SK-N-SH (cell line): ENCODE measurements at regions not wholly inside any gene's neighbourhood (a gene's known extent, or its start where the extent isn't known, plus 50 kb on each side); places are given as distances from the start of the nearest gene placed in this dataset.

Experiments
- CTCF ChIA-PET: fragments of 300-600, 350-600 bp; formaldehyde crosslinking; extraction: SDS; loops from one replicate; lab custom pipeline; 2021; lab: Yijun Ruan, JAX
- POLR2A ChIA-PET: fragments of 350-600 bp; sonication (Branson Sonifier 250); formaldehyde crosslinking; extraction: SDS; loops from one replicate; lab custom pipeline; 2020; ENCODE audit warnings: antibody characterized with exemption, inconsistent platforms; lab: Yijun Ruan, JAX
- DNase-seq: peaks from one replicate; pipeline ENCODE4 v3.0.0; 2012
- H2AFZ ChIP-seq: fragments of 200-600 bp; sonication (generic); 2 replicates; pipeline ENCODE4 v1.8.1; 2016; ENCODE audit warnings: antibody characterized with exemption, mild to moderate bottlenecking, low read depth
- H3F3A ChIP-seq: fragments of 200-600 bp; sonication (generic); replicated peaks from 2 replicates; pipeline ENCODE3; 2016; ENCODE audit warnings: antibody characterized with exemption, mild to moderate bottlenecking; ENCODE audit not compliant: insufficient read depth
- H3K27ac ChIP-seq, 2 experiments: fragments of 200-500 bp in 1 of 2; fragments of 200-600 bp in 1 of 2; sonication (Bioruptor generic) in 1 of 2; sonication (generic), shearing (Covaris generic) in 1 of 2; 2 replicates each; pipeline versions ENCODE4 v1.5.1 to v1.6.1; 2014 to 2016; ENCODE audit warnings: low read depth in 2 of 2, inconsistent platforms in 1 of 2, low read length in 1 of 2, mild to moderate bottlenecking in 1 of 2, mixed read lengths in 1 of 2
- H3K27me3 ChIP-seq: fragments of 200-600 bp; sonication (generic), shearing (Covaris generic); 2 replicates; pipeline ENCODE4 v1.6.1; 2016; ENCODE audit warnings: mixed run types; ENCODE audit not compliant: insufficient read depth
- H3K36me3 ChIP-seq, 2 experiments: fragments of 200-500 bp in 1 of 2; fragments of 200-600 bp in 1 of 2; sonication (Bioruptor generic) in 1 of 2; sonication (generic) in 1 of 2; replicated peaks in 1 of 2; 2 replicates each; pipeline versions ENCODE3 to v1.5.1; 2014 to 2016; ENCODE audit warnings: low read length in 1 of 2, mild to moderate bottlenecking in 1 of 2; ENCODE audit not compliant: insufficient read depth in 2 of 2, control insufficient read depth in 1 of 2
- H3K4me1 ChIP-seq, 2 experiments: fragments of 200-500 bp in 1 of 2; fragments of 200-600 bp in 1 of 2; sonication (Bioruptor generic) in 1 of 2; sonication (generic), shearing (Covaris generic) in 1 of 2; 2 replicates each; pipeline versions ENCODE4 v1.5.1 to v1.6.1; 2014 to 2016; ENCODE audit warnings: low read depth in 1 of 2, low read length in 1 of 2, mixed run types in 1 of 2; ENCODE audit not compliant: insufficient read depth in 2 of 2, control insufficient read depth in 1 of 2
- H3K4me2 ChIP-seq: fragments of 200-600 bp; sonication (generic), shearing (Covaris generic); 2 replicates; pipeline ENCODE4 v1.6.1; 2017; ENCODE audit warnings: mixed run types
- H3K4me3 ChIP-seq, 2 experiments: fragments of 200-500 bp in 1 of 2; fragments of 200-600 bp in 1 of 2; sonication (Bioruptor generic) in 1 of 2; sonication (generic), shearing (Covaris generic) in 1 of 2; 2 replicates each; pipeline versions ENCODE4 v1.5.1 to v1.8.1; 2014 to 2016; ENCODE audit warnings: low read depth in 2 of 2, inconsistent platforms in 1 of 2, low read length in 1 of 2, mild to moderate bottlenecking in 1 of 2, mixed read lengths in 1 of 2, moderate library complexity in 1 of 2
- H3K79me2 ChIP-seq: fragments of 200-600 bp; sonication (generic); 2 replicates; pipeline ENCODE4 v1.8.1; 2017; ENCODE audit warnings: mild to moderate bottlenecking; ENCODE audit not compliant: insufficient read depth
- H3K9ac ChIP-seq: fragments of 200-600 bp; sonication (generic); 2 replicates; pipeline ENCODE4 v1.6.1; 2017; ENCODE audit warnings: mixed run types
- H3K9me2 ChIP-seq: fragments of 200-600 bp; sonication (generic); 2 replicates; pipeline ENCODE4 v1.6.1; 2017; ENCODE audit warnings: mixed run types
- H3K9me3 ChIP-seq: fragments of 200-600 bp; sonication (generic); 2 replicates; pipeline ENCODE4 v1.6.1; 2017; ENCODE audit warnings: mixed run types, mild to moderate bottlenecking, moderate library complexity
- H4K20me1 ChIP-seq: fragments of 200-600 bp; sonication (generic); 2 replicates; pipeline ENCODE4 v1.6.1; 2017; ENCODE audit warnings: mild to moderate bottlenecking, mixed run types; ENCODE audit not compliant: insufficient read depth
- EP300 ChIP-seq, 2 experiments: IDR thresholded peaks; 2 replicates each; pipeline versions ENCODE4 v1.4.0 to v1.6.1; 2012; ENCODE audit warnings: borderline replicate concordance in 1 of 2, low read depth in 1 of 2, low read length in 1 of 2
- GATA2 ChIP-seq: sonication (generic); formaldehyde crosslinking; IDR thresholded peaks from 2 replicates; pipeline ENCODE4 v1.5.0; 2020; ENCODE audit warnings: mild to moderate bottlenecking, missing genetic modification reagents
- MXI1 ChIP-seq: IDR thresholded peaks from 2 replicates; pipeline ENCODE4 v1.6.1; 2012; ENCODE audit warnings: mild to moderate bottlenecking, low read depth, low read length, improper control_type of control experiment
- NRF1 ChIP-seq: IDR thresholded peaks from 2 replicates; pipeline ENCODE4 v1.6.1; 2012; ENCODE audit warnings: low read depth, mild to moderate bottlenecking, low read length
- RAD21 ChIP-seq: IDR thresholded peaks from 2 replicates; pipeline ENCODE4 v1.6.1; 2012; ENCODE audit warnings: mild to moderate bottlenecking, low read length
- RCOR1 ChIP-seq: fragments of 150-350 bp; IDR thresholded peaks from 2 replicates; pipeline ENCODE4 v1.6.1; 2017; ENCODE audit warnings: antibody characterized with exemption, low read length
- RXRA ChIP-seq: IDR thresholded peaks from 2 replicates; pipeline ENCODE4 v1.4.0; 2012; ENCODE audit warnings: low read depth, mild to moderate bottlenecking, borderline replicate concordance
- SIN3A ChIP-seq: IDR thresholded peaks from 2 replicates; pipeline ENCODE4 v1.6.1; 2012; ENCODE audit warnings: low read depth, mild to moderate bottlenecking, low read length, moderate library complexity, borderline replicate concordance
- TEAD4 ChIP-seq: IDR thresholded peaks from 2 replicates; pipeline ENCODE4 v1.4.0; 2012; ENCODE audit warnings: mild to moderate bottlenecking, borderline replicate concordance; ENCODE audit not compliant: insufficient read depth
- WGBS: methylation state at CpG from one replicate; pipeline ENCODE4 v1.1.6; 2017; ENCODE audit warnings: low lambda C conversion rate; 5-methylcytosine and 5-hydroxymethylcytosine counted together
- TF ChIP-seq, protein P1 (sequence below): fragments of 150-350 bp; IDR thresholded peaks from 2 replicates; pipeline ENCODE4 v1.6.1; 2017; ENCODE audit warnings: antibody characterized with exemption, low read length, low read depth, borderline replicate concordance
- TF ChIP-seq, protein P2 (sequence below): IDR thresholded peaks from 2 replicates; pipeline ENCODE4 v1.6.1; 2012; ENCODE audit warnings: mild to moderate bottlenecking, low read depth, low read length, moderate library complexity
- TF ChIP-seq, protein P3 (sequence below): IDR thresholded peaks from 2 replicates; pipeline ENCODE4 v1.4.0; 2012; ENCODE audit warnings: low read depth, borderline replicate concordance

DNA sequence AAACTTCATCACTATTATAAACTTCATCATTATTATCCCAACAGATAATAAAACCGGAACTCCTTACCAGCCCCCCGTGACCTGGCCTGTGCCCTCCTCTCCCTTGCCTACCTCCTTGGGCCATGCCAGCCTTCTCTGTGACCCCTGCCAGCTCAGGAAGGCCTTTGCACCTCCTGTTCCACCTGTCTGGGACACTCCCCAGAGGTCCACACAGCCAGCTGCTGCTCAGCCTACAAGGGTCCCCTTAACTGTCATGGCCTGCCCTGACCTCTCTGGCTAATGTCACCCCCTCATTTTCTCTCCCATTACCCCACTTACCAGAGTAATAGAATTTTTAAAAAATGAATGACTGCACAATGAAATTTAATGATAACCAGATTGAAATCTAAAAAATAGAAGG is 121.0 kb downstream of the NCOR2 start:
- Histone ChIP-seq H4K20me1 (peaks cover 3% of the 10 kb centered on the region; the same call in 1 of the 2 replicates), H3K27ac (no peak overlapping the region), H3K9ac (no peak overlapping the region), H3K27me3 (no peaks in the 10 kb centered on the region), H2AFZ (no peak overlapping the region), H3K36me3 (peaks cover 12 to 31% of the 10 kb centered on the region in 2 experiments), H3K4me3 (no peak overlapping the region), H3K9me2 (no peaks in the 10 kb centered on the region), H3F3A (peaks cover 13% of the 10 kb centered on the region), H3K79me2 (peaks cover 57% of the 10 kb centered on the region), H3K9me3 (no peaks in the 10 kb centered on the region), H3K4me2 (no peak overlapping the region), H3K4me1 (peaks cover 0 to 8% of the 10 kb centered on the region in 2 experiments; a peak in 2 of 4 replicates)
- whole genome bisulfite sequencing, result 91% methylated on average over 2 of the region's 2 CpGs
- TF ChIP-seq NRF1, result no peak
- TF ChIP-seq, protein P1, sequence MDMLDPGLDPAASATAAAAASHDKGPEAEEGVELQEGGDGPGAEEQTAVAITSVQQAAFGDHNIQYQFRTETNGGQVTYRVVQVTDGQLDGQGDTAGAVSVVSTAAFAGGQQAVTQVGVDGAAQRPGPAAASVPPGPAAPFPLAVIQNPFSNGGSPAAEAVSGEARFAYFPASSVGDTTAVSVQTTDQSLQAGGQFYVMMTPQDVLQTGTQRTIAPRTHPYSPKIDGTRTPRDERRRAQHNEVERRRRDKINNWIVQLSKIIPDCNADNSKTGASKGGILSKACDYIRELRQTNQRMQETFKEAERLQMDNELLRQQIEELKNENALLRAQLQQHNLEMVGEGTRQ, result no peak
- TF ChIP-seq, protein P2, sequence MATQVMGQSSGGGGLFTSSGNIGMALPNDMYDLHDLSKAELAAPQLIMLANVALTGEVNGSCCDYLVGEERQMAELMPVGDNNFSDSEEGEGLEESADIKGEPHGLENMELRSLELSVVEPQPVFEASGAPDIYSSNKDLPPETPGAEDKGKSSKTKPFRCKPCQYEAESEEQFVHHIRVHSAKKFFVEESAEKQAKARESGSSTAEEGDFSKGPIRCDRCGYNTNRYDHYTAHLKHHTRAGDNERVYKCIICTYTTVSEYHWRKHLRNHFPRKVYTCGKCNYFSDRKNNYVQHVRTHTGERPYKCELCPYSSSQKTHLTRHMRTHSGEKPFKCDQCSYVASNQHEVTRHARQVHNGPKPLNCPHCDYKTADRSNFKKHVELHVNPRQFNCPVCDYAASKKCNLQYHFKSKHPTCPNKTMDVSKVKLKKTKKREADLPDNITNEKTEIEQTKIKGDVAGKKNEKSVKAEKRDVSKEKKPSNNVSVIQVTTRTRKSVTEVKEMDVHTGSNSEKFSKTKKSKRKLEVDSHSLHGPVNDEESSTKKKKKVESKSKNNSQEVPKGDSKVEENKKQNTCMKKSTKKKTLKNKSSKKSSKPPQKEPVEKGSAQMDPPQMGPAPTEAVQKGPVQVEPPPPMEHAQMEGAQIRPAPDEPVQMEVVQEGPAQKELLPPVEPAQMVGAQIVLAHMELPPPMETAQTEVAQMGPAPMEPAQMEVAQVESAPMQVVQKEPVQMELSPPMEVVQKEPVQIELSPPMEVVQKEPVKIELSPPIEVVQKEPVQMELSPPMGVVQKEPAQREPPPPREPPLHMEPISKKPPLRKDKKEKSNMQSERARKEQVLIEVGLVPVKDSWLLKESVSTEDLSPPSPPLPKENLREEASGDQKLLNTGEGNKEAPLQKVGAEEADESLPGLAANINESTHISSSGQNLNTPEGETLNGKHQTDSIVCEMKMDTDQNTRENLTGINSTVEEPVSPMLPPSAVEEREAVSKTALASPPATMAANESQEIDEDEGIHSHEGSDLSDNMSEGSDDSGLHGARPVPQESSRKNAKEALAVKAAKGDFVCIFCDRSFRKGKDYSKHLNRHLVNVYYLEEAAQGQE, result no peak
- TF ChIP-seq RAD21, result no peak
- TF ChIP-seq EP300 (IDR thresholded peaks at IDR 0.05; ENCODE audit: borderline replicate concordance in 1 of 2, low read depth in 1 of 2, low read length in 1 of 2), result no peak
- TF ChIP-seq MXI1, result no peak
- no peak for TF ChIP-seq GATA2 (CRISPR knock-in tag)
- TF ChIP-seq TEAD4, result no peak
- TF ChIP-seq, protein P3, sequence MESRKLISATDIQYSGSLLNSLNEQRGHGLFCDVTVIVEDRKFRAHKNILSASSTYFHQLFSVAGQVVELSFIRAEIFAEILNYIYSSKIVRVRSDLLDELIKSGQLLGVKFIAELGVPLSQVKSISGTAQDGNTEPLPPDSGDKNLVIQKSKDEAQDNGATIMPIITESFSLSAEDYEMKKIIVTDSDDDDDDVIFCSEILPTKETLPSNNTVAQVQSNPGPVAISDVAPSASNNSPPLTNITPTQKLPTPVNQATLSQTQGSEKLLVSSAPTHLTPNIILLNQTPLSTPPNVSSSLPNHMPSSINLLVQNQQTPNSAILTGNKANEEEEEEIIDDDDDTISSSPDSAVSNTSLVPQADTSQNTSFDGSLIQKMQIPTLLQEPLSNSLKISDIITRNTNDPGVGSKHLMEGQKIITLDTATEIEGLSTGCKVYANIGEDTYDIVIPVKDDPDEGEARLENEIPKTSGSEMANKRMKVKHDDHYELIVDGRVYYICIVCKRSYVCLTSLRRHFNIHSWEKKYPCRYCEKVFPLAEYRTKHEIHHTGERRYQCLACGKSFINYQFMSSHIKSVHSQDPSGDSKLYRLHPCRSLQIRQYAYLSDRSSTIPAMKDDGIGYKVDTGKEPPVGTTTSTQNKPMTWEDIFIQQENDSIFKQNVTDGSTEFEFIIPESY, result no peak
- no peak for TF ChIP-seq RCOR1
- TF ChIP-seq RXRA, result no peak
- no peak for TF ChIP-seq SIN3A
- CTCF ChIA-PET, result interaction anchor here (1.0 kb wide), 1 partner anchor 320 kb away, joined by 3 read pairs; no protein-coding TSS in a partner anchor
- POLR2A ChIA-PET, result no interaction called here
- no peak for DNase-seq
